ENCODE measurements at regions not wholly inside any gene's neighbourhood (a gene's known extent, or its start where the extent isn't known, plus 50 kb on each side); places are given as distances from the start of the nearest gene placed in this dataset.

DNA sequence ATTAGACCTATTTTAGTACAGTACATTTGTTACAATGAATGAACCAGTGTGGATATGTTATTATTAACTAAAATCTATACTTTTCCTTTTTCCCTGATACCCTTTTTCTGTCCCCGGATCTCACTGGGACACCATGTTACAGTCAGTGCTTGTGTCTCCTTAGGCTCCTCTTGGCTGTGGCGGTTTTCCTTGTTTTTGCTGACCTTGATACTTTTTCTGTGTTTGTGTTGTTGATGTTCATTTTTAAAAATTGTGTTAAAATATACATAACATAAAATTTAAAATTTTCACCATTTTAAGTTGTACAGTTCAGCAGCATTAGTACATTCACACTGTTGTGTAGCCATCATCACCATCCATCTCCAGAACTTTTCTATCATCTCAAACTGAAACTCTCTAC is 54.2 kb upstream of the OSBPL3 start:
- TF ChIP-seq GATA2 (IDR thresholded peaks at IDR 0.05; ENCODE audit: low read depth, low read length) (no peak), GATA3 (IDR thresholded peaks at IDR 0.05; ENCODE audit: low read depth, low read length) (no peak)

All from SH-SY5Y (cell line).